ENCODE measurements at regions not wholly inside any gene's neighbourhood (a gene's known extent, or its start where the extent isn't known, plus 50 kb on each side); places are given as distances from the start of the nearest gene placed in this dataset.

DNA sequence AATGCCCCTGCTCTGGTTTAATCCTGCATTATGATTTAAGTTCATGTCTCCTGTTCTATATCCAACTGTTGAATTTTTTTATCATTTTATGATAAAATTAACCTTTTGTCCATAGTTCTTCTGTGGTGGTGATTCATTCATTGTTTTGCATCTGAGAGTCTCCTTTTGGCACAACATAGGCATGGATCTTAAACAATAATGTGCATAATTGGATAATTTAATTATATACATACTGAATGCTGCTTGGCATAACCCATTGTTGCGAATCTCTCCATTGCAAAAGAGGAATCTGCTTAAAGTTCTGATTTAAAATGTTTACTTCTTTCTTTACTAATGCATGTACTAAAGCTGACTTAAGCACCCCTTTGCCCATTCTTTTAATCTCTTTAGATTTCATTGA, 2788.4 kb downstream of the PCDH9 start:
- H3K9ac ChIP-seq (replicated peaks; ENCODE audit: extremely low read depth, insufficient read depth, low read length) = no peak overlapping the region
- no peak overlapping the region for H3K27ac ChIP-seq (ENCODE audit: insufficient read depth, low read depth, low read length)
- no peaks in the 10 kb centered on the region for H3K79me2 ChIP-seq (ENCODE audit: control insufficient read depth, insufficient read depth, low read length)
- CTCF ChIA-PET = interaction anchor here (1.2 to 1.3 kb wide), 2 partner anchors 17 to 30 kb away, joined by 3 to 4 read pairs; no protein-coding TSS in a partner anchor
- no peak overlapping the region for H3K4me2 ChIP-seq (ENCODE audit: insufficient read depth, low read length)
- H3K27me3 ChIP-seq (ENCODE audit: control insufficient read depth in 2 of 2, insufficient read depth in 2 of 2, low read length in 2 of 2) = no peaks in the 10 kb centered on the region
- DNase-seq (ENCODE audit: low read depth, low spot score) = peak; percentile 28
- H2AFZ ChIP-seq (ENCODE audit: low read depth, low read length) = no peak overlapping the region
- TF ChIP-seq, protein P1, sequence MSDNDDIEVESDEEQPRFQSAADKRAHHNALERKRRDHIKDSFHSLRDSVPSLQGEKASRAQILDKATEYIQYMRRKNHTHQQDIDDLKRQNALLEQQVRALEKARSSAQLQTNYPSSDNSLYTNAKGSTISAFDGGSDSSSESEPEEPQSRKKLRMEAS (IDR thresholded peaks at IDR 0.05; ENCODE audit: insufficient read depth, insufficient read length) = no peak
- TF ChIP-seq POLR2A (IDR thresholded peaks at IDR 0.05; ENCODE audit: low read depth, low read length) (no peak), GATA2 (IDR thresholded peaks at IDR 0.05; ENCODE audit: insufficient read depth, insufficient read length, low read depth, low read length) (no peak), JUN (IDR thresholded peaks at IDR 0.05; ENCODE audit: borderline replicate concordance, insufficient read depth, insufficient read length, low read depth) (no peak), FOS (IDR thresholded peaks at IDR 0.05; ENCODE audit: borderline replicate concordance, insufficient read depth, low read length) (no peak), EZH2 (IDR thresholded peaks at IDR 0.05; ENCODE audit: borderline replicate concordance, low read depth, low read length, severe bottlenecking) (no peak), POLR2AphosphoS5 (IDR thresholded peaks at IDR 0.05; ENCODE audit: insufficient read depth, low read depth, low read length) (no peak), MYC (IDR thresholded peaks at IDR 0.05; ENCODE audit: low read depth, low read length) (no peak)
- TF ChIP-seq, protein P2, sequence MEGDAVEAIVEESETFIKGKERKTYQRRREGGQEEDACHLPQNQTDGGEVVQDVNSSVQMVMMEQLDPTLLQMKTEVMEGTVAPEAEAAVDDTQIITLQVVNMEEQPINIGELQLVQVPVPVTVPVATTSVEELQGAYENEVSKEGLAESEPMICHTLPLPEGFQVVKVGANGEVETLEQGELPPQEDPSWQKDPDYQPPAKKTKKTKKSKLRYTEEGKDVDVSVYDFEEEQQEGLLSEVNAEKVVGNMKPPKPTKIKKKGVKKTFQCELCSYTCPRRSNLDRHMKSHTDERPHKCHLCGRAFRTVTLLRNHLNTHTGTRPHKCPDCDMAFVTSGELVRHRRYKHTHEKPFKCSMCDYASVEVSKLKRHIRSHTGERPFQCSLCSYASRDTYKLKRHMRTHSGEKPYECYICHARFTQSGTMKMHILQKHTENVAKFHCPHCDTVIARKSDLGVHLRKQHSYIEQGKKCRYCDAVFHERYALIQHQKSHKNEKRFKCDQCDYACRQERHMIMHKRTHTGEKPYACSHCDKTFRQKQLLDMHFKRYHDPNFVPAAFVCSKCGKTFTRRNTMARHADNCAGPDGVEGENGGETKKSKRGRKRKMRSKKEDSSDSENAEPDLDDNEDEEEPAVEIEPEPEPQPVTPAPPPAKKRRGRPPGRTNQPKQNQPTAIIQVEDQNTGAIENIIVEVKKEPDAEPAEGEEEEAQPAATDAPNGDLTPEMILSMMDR (IDR thresholded peaks at IDR 0.05; ENCODE audit: extremely low read depth in 1 of 2, insufficient read depth in 1 of 2, low read depth in 1 of 2, low read length in 2 of 2) = no peak
- no peaks in the 10 kb centered on the region for H3K36me3 ChIP-seq (ENCODE audit: control insufficient read depth in 2 of 2, extremely low read depth in 1 of 2, insufficient read depth in 2 of 2, low read length in 2 of 2)
- no peak for FAIRE-seq
- H4K20me1 ChIP-seq (replicated peaks; ENCODE audit: control insufficient read depth, extremely low read depth, insufficient read depth, low read length) = no peaks in the 10 kb centered on the region
- no peaks in the 10 kb centered on the region for H3K4me1 ChIP-seq (ENCODE audit: control insufficient read depth, extremely low read depth, insufficient read depth, low read length)
- intact Hi-C loops (cut with micrococcal nuclease) = no loop called here
- dilution Hi-C loops (cut with MboI; ENCODE audit: extremely low pct_ligation_motif_present, low sequenced_read_pairs) = no loop called here
- H3K9me3 ChIP-seq (replicated peaks; ENCODE audit: control insufficient read depth, insufficient read depth, low read length) = no peaks in the 10 kb centered on the region
- BruUV-seq (replicated peaks) = no TSS peak
- POLR2A ChIA-PET = no interaction called here
- H3K4me3 ChIP-seq (replicated peaks in 1 of 3; ENCODE audit: insufficient read depth in 1 of 3, low read depth in 1 of 3, low read length in 3 of 3) = no peak overlapping the region
- H3K9me1 ChIP-seq (replicated peaks; ENCODE audit: control insufficient read depth, extremely low read depth, insufficient read depth, low read length) = no peaks in the 10 kb centered on the region

Data from endothelial cell of umbilical vein (primary cell).